AG10803 (cell line): ENCODE measurements at regions not wholly inside any gene's neighbourhood (a gene's known extent, or its start where the extent isn't known, plus 50 kb on each side); places are given as distances from the start of the nearest gene placed in this dataset.
"Not testable (repeated sequence)": the region's sequence is repeated elsewhere in the genome, so short reads cannot be mapped to it uniquely, and the experiment has no call there.

Experiments
- DNase-seq: peaks from one replicate; pipeline ENCODE4 v3.0.0; 2010; ENCODE audit warnings: low read depth
- H3K4me3 ChIP-seq: 2 replicates; pipeline ENCODE4 v1.5.1; 2011; ENCODE audit warnings: mild to moderate bottlenecking, low read length, control low read depth
- TF ChIP-seq, protein P1 (sequence below): conservative IDR thresholded peaks from 2 replicates; pipeline ENCODE4 v1.5.1; 2011; ENCODE audit warnings: mild to moderate bottlenecking, low read length, control low read depth, inconsistent platforms

- TF ChIP-seq, protein P1, sequence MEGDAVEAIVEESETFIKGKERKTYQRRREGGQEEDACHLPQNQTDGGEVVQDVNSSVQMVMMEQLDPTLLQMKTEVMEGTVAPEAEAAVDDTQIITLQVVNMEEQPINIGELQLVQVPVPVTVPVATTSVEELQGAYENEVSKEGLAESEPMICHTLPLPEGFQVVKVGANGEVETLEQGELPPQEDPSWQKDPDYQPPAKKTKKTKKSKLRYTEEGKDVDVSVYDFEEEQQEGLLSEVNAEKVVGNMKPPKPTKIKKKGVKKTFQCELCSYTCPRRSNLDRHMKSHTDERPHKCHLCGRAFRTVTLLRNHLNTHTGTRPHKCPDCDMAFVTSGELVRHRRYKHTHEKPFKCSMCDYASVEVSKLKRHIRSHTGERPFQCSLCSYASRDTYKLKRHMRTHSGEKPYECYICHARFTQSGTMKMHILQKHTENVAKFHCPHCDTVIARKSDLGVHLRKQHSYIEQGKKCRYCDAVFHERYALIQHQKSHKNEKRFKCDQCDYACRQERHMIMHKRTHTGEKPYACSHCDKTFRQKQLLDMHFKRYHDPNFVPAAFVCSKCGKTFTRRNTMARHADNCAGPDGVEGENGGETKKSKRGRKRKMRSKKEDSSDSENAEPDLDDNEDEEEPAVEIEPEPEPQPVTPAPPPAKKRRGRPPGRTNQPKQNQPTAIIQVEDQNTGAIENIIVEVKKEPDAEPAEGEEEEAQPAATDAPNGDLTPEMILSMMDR, result no peak
- no peak overlapping the region for H3K4me3 ChIP-seq
- DNase-seq, result no peak
Measured at GRCh38 chrX:75623535-75623934, 100.7 kb upstream of the ZDHHC15 start.

DNA sequence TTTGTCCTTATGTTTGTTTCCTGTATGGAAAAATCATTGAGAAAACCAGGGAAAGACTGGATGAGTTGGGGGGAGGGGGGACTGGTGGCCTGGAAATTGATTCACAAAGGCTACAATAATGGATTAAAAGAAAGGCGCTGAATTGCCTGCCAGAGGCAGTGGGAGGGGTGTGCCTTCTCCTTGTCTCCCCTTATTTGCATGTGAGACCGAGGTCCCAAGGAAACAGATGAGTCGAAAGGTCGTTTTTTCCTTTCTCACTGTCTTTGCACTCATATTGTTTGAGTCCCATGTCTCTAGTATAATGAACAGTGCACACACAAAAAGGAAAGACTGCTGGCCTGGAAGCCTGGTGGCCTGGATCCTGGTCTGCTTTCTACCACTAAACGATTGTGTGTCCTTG lies 86.6 kb upstream of the ZDHHC15 start:
- no peak overlapping the region for H3K4me3 ChIP-seq
- TF ChIP-seq, protein P1, result no peak
- DNase-seq, result no peak

DNA sequence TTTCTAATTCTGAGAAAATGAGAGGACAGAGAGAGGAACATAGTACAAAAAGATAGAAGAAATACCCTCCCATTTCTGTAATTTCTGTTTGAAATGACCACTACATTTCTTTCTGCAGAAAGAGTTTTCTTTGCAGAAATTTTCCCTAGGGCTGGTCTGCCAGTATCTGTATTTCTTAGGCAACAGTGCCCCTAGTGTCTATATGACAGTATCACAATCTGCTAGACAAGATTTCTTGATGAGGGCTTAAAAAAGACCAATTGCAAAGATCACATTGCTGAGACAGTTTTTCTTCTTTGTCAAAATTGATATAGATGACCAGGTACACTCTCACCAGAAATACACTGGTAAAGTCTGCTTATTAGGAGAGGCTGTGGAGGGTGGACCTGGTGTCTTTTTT lies 81.0 kb upstream of the ZDHHC15 start:
- TF ChIP-seq, protein P1, result peak; percentile 59
- peak; percentile 12 for DNase-seq
- no peak overlapping the region for H3K4me3 ChIP-seq

- not testable (repeated sequence) for DNase-seq, H3K4me3 ChIP-seq
Measured at GRCh38 chrX:75602022-75602421, 79.2 kb upstream of the ZDHHC15 start.

DNA sequence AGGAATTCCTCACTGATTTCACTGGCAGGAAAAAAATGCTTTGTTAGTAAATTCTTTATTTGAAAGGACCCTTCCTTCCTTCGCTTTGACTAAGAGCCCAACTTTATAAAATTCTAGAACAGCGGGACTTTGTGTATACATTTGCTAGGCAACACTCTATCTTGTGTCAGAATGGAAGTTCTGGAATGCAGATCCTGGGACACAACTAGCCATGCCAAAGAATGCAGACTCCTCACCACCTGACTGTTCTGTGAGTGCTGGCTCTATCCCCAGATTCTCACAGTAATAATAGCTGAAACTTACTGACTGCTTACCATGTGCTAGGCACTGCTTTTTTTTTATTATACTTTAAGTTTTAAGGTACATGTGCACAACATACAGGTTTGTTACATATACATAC lies 73.3 kb upstream of the ZDHHC15 start:
- TF ChIP-seq, protein P1, result no peak
- H3K4me3 ChIP-seq, result no peak overlapping the region
- peak; percentile 4 for DNase-seq

GRCh38 chrX:75593186-75593585 lies 70.3 kb upstream of the ZDHHC15 start:
- DNase-seq, H3K4me3 ChIP-seq: not testable (repeated sequence)

- no peak overlapping the region for H3K4me3 ChIP-seq
- DNase-seq, result no peak
- TF ChIP-seq, protein P1, result no peak
Measured at GRCh38 chrX:75582511-75582910, 59.7 kb upstream of the ZDHHC15 start.
